ENCODE measurements at regions not wholly inside any gene's neighbourhood (a gene's known extent, or its start where the extent isn't known, plus 50 kb on each side); places are given as distances from the start of the nearest gene placed in this dataset.
A peak's percentile ranks its signal among the peaks of the same experiment; 100 is the strongest.

- no peak for DNase-seq (ENCODE audit: extremely low read depth in 1 of 4, low spot score in 3 of 4)
- in situ Hi-C loops (cut with MboI) (no loop called here), intact Hi-C loops (cut with micrococcal nuclease) (no loop called here)
- ChIA-PET CTCF (ENCODE audit: low intra/inter-chr PET ratio) (no interaction called here), POLR2A (interaction anchor here (0.7 to 0.9 kb wide), 2 partner anchors 18 to 44 kb away, joined by 4 read pairs; no protein-coding TSS in a partner anchor)
- H3K79me2 ChIP-seq (ENCODE audit: control insufficient read depth, insufficient read depth, low read length), result peaks cover 24% of the 10 kb centered on the region
- no peak overlapping the region for H3K27ac ChIP-seq (ENCODE audit: extremely low read depth, low read depth, low read length)
- ATAC-seq, result no peak
- H3K9ac ChIP-seq (ENCODE audit: insufficient read depth in 1 of 2, low read depth in 2 of 2, low read length in 2 of 2), result no peak overlapping the region
- no peaks in the 10 kb centered on the region for H3K27me3 ChIP-seq (ENCODE audit: control insufficient read depth in 2 of 2, insufficient read depth in 2 of 2, low read length in 2 of 2)
- H3K4me1 ChIP-seq (replicated peaks in 1 of 2; ENCODE audit: control insufficient read depth in 2 of 2, insufficient read depth in 2 of 2, low read length in 2 of 2), result peaks cover 0 to 5% of the 10 kb centered on the region in 2 experiments; a peak in 2 of 5 replicates
- no peaks in the 10 kb centered on the region for H3K9me3 ChIP-seq (replicated peaks; ENCODE audit: control insufficient read depth, insufficient read depth, low read depth, low read length)
- 0 out of 3 replicates have a peak, but pooled peaks cover 3% of the 10 kb centered on the region for H3K36me3 ChIP-seq (ENCODE audit: control insufficient read depth, insufficient read depth, low read length)
- no peaks in the 10 kb centered on the region for H3K9me1 ChIP-seq (ENCODE audit: control insufficient read depth, insufficient read depth, low read length)
- no peak overlapping the region for H3K4me2 ChIP-seq (ENCODE audit: insufficient read depth, low read length)
- FAIRE-seq, result no peak
- H4K20me1 ChIP-seq (replicated peaks; ENCODE audit: control insufficient read depth, insufficient read depth, low read length), result no peaks in the 10 kb centered on the region
- H3K4me3 ChIP-seq, result no peak overlapping the region
- H2AFZ ChIP-seq (ENCODE audit: low read depth, low read length), result no peak overlapping the region
- BruUV-seq (replicated peaks), result no TSS peak
- 74% methylated on average over 2 of the region's 2 CpGs for WGBS (ENCODE audit: insufficient coverage, low coverage, missing lambda C conversion rate)
- TF ChIP-seq ZNF282 (CRISPR knock-in tag; IDR thresholded peaks at IDR 0.05) (no peak), NFXL1 (CRISPR knock-in tag; IDR thresholded peaks at IDR 0.05) (no peak), PTRF (tag; IDR thresholded peaks at IDR 0.05) (no peak), ARID2 (IDR thresholded peaks at IDR 0.05) (0 out of 2 replicates have a peak, but pooled peaks have one; percentile 22), POLR2A (conservative IDR thresholded peaks at IDR 0.05) (0 out of 2 replicates have a peak, but pooled peaks have one; percentile 41), ERF (CRISPR knock-in tag; IDR thresholded peaks at IDR 0.05) (no peak), MITF (IDR thresholded peaks at IDR 0.05) (no peak), CCAR2 (IDR thresholded peaks at IDR 0.05; ENCODE audit: low read depth, low read length) (no peak), POLR2B (IDR thresholded peaks at IDR 0.05; ENCODE audit: low read depth, partially characterized antibody) (peak; percentile 36), MYBL2 (IDR thresholded peaks at IDR 0.05; ENCODE audit: low read depth) (peak; percentile 27; the same call in 1 of the 2 replicates), MYBL2 (CRISPR knock-in tag; IDR thresholded peaks at IDR 0.05; ENCODE audit: borderline replicate concordance) (no peak), ARID3B (CRISPR knock-in tag; IDR thresholded peaks at IDR 0.05; ENCODE audit: borderline replicate concordance) (no peak), PTBP1 (IDR thresholded peaks at IDR 0.05; ENCODE audit: low read depth, low read length) (no peak), HNRNPL (IDR thresholded peaks at IDR 0.05; ENCODE audit: low read depth, low read length) (no peak), ZBTB1 (CRISPR knock-in tag; IDR thresholded peaks at IDR 0.05; ENCODE audit: borderline replicate concordance, low read depth) (no peak), DACH1 (IDR thresholded peaks at IDR 0.05; ENCODE audit: partially characterized antibody) (no peak), POLR2G (IDR thresholded peaks at IDR 0.05; ENCODE audit: low read depth, low read length) (no peak)
- TF ChIP-seq, protein P1, sequence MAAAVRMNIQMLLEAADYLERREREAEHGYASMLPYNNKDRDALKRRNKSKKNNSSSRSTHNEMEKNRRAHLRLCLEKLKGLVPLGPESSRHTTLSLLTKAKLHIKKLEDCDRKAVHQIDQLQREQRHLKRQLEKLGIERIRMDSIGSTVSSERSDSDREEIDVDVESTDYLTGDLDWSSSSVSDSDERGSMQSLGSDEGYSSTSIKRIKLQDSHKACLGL (CRISPR knock-in tag; IDR thresholded peaks at IDR 0.05; ENCODE audit: borderline replicate concordance, poor library complexity, severe bottlenecking), result no peak
- TF ChIP-seq, protein P2, sequence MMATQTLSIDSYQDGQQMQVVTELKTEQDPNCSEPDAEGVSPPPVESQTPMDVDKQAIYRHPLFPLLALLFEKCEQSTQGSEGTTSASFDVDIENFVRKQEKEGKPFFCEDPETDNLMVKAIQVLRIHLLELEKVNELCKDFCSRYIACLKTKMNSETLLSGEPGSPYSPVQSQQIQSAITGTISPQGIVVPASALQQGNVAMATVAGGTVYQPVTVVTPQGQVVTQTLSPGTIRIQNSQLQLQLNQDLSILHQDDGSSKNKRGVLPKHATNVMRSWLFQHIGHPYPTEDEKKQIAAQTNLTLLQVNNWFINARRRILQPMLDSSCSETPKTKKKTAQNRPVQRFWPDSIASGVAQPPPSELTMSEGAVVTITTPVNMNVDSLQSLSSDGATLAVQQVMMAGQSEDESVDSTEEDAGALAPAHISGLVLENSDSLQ (IDR thresholded peaks at IDR 0.05), result no peak
These were observed 260.7 kb upstream of the GRM7 start for GRCh38 chr3:6600237-6600636.
